Osteocyte (in vitro differentiated cells): ENCODE measurements at regions not wholly inside any gene's neighbourhood (a gene's known extent, or its start where the extent isn't known, plus 50 kb on each side); places are given as distances from the start of the nearest gene placed in this dataset.
A peak's percentile ranks its signal among the peaks of the same experiment; 100 is the strongest.

Experiments used
- DNase-seq: peaks from one replicate; pipeline ENCODE4 v3.0.0; 2021; ENCODE audit warnings: mixed read lengths; ENCODE audit not compliant: unreplicated experiment; ENCODE audit errors: extremely low spot score
- H3K27ac Mint-ChIP-seq: one replicate; pipeline ENCODE4 v1.8.0; 2021; ENCODE audit warnings: mild to moderate bottlenecking, mixed read lengths; ENCODE audit not compliant: unreplicated experiment
- H3K27me3 Mint-ChIP-seq: one replicate; pipeline ENCODE4 v1.8.0; 2021; ENCODE audit warnings: mixed read lengths; ENCODE audit not compliant: unreplicated experiment
- H3K36me3 Mint-ChIP-seq: one replicate; pipeline ENCODE4 v1.8.0; 2021; ENCODE audit warnings: mixed read lengths; ENCODE audit not compliant: unreplicated experiment
- H3K4me1 Mint-ChIP-seq: one replicate; pipeline ENCODE4 v1.8.0; 2021; ENCODE audit warnings: mixed read lengths; ENCODE audit not compliant: unreplicated experiment
- H3K4me3 Mint-ChIP-seq: one replicate; pipeline ENCODE4 v1.8.0; 2021; ENCODE audit warnings: mild to moderate bottlenecking, moderate library complexity, mixed read lengths; ENCODE audit not compliant: unreplicated experiment
- H3K9me3 Mint-ChIP-seq: one replicate; pipeline ENCODE4 v1.8.0; 2021; ENCODE audit warnings: mixed read lengths; ENCODE audit not compliant: unreplicated experiment
- CTCF ChIP-seq: fragments of 200-600 bp; sonication (generic); IDR thresholded peaks from 2 replicates; pipeline ENCODE4 v1.5.0; 2021; ENCODE audit warnings: antibody characterized with exemption, mild to moderate bottlenecking, moderate library complexity

- H3K27ac Mint-ChIP-seq: no peak overlapping the region
- no peaks in the 10 kb centered on the region for H3K27me3 Mint-ChIP-seq
- H3K9me3 Mint-ChIP-seq: no peaks in the 10 kb centered on the region
- peaks cover 19% of the 10 kb centered on the region for H3K4me1 Mint-ChIP-seq
- H3K4me3 Mint-ChIP-seq: no peak overlapping the region
- no peak for TF ChIP-seq CTCF
- no peaks in the 10 kb centered on the region for H3K36me3 Mint-ChIP-seq
- DNase-seq: no peak
These were observed 107.0 kb upstream of the SESN3 start for GRCh38 chr11:95337972-95338429.

- no peak for DNase-seq
- H3K36me3 Mint-ChIP-seq: no peaks in the 10 kb centered on the region
- H3K27me3 Mint-ChIP-seq: no peaks in the 10 kb centered on the region
- H3K27ac Mint-ChIP-seq: no peak overlapping the region
- no peaks in the 10 kb centered on the region for H3K9me3 Mint-ChIP-seq
- H3K4me1 Mint-ChIP-seq: peaks cover 19% of the 10 kb centered on the region
- no peak for TF ChIP-seq CTCF
- H3K4me3 Mint-ChIP-seq: no peak overlapping the region
These were observed 106.4 kb upstream of the SESN3 start for GRCh38 chr11:95337175-95337957.

- no peaks in the 10 kb centered on the region for H3K27me3 Mint-ChIP-seq
- H3K4me3 Mint-ChIP-seq: no peak overlapping the region
- no peak overlapping the region for H3K27ac Mint-ChIP-seq
- peaks cover 20% of the 10 kb centered on the region for H3K4me1 Mint-ChIP-seq
- H3K36me3 Mint-ChIP-seq: no peaks in the 10 kb centered on the region
- no peaks in the 10 kb centered on the region for H3K9me3 Mint-ChIP-seq
- DNase-seq: no peak
- TF ChIP-seq CTCF: no peak
These were observed 105.0 kb upstream of the SESN3 start for GRCh38 chr11:95335989-95336388.

- no peak overlapping the region for H3K27ac Mint-ChIP-seq
- no peak for DNase-seq
- H3K27me3 Mint-ChIP-seq: no peaks in the 10 kb centered on the region
- no peak for TF ChIP-seq CTCF
- H3K9me3 Mint-ChIP-seq: no peaks in the 10 kb centered on the region
- no peaks in the 10 kb centered on the region for H3K36me3 Mint-ChIP-seq
- H3K4me3 Mint-ChIP-seq: no peak overlapping the region
- peaks cover 27% of the 10 kb centered on the region for H3K4me1 Mint-ChIP-seq
These were observed 100.2 kb upstream of the SESN3 start for GRCh38 chr11:95331161-95331560.

GRCh38 chr11:95330302-95330701 is 99.3 kb upstream of the SESN3 start:
- no peak for TF ChIP-seq CTCF
- peaks cover 3% of the 10 kb centered on the region for H3K27me3 Mint-ChIP-seq
- no peak overlapping the region for H3K4me3 Mint-ChIP-seq
- H3K36me3 Mint-ChIP-seq: no peaks in the 10 kb centered on the region
- DNase-seq: peak; percentile 87
- H3K9me3 Mint-ChIP-seq: no peaks in the 10 kb centered on the region
- peak overlapping the region; percentile 79 for H3K27ac Mint-ChIP-seq
- peaks cover 30% of the 10 kb centered on the region for H3K4me1 Mint-ChIP-seq
